ENCODE measurements at regions not wholly inside any gene's neighbourhood (a gene's known extent, or its start where the extent isn't known, plus 50 kb on each side); places are given as distances from the start of the nearest gene placed in this dataset.
"Not testable (repeated sequence)": the region's sequence is repeated elsewhere in the genome, so short reads cannot be mapped to it uniquely, and the experiment has no call there.

DNA sequence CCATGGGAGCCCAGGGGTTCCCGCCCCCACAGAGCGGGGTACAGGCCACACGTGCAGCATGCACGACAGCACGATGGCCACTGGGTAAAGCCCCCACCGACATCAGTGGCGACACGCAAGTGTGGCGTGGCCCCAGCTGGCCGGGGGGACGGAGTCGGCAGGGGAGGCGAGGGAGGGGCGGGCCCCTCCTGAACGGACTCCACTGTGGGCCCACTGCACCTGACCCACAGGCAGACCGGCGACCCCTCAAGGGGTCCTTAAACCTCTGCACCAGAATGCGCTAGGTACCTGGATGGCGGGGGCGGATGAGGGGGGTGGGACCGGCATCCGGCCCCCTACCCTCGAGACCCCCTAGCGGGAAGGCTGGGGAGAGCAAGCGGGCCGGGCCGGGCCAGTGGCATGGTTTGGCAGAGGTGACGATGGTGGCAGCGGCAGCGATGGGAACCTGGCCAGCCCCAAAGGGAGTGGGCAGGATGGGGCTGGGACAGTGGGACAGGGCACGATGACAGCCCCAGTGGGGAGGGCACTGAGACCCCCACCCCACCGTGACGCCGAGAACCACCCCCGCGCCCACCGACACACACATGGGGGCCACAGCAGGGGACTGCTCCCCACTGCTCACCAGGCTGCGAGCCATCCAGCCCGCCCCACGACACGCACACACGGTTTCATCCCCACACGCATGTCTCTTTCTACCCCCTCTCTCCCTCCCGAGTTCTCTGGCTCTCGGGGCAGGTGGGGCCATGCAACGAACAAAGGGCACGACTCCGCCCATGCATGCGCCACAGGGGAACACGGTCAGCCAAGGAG is 91.9 kb upstream of the ANKRD30BL start:
- H3K18ac ChIP-seq (ENCODE audit: low read depth in 1 of 2, low read length in 2 of 2) = no peak overlapping the region
- no peak overlapping the region for H3K27ac ChIP-seq (ENCODE audit: low read length, poor library complexity, severe bottlenecking)
- H2BK5ac ChIP-seq (ENCODE audit: low read depth, low read length, poor library complexity, severe bottlenecking) = no peak overlapping the region
- H3K4ac ChIP-seq (ENCODE audit: low read depth in 1 of 2, low read length in 2 of 2) = no peak overlapping the region
- no peak for DNase-seq
- H3K4me2 ChIP-seq (ENCODE audit: low read length, poor library complexity, severe bottlenecking) = no peak overlapping the region
- H3K27me3 ChIP-seq (ENCODE audit: control insufficient read depth in 1 of 2, insufficient read depth in 1 of 2, low read length in 2 of 2) = peaks cover 0 to 12% of the 10 kb centered on the region in 2 experiments
- no peaks in the 10 kb centered on the region for H3K79me1 ChIP-seq (replicated peaks; ENCODE audit: low read length, poor library complexity, severe bottlenecking)
- H3K23ac ChIP-seq (ENCODE audit: low read length in 2 of 2) = no peak overlapping the region
- H4K8ac ChIP-seq (ENCODE audit: low read length) = no peak overlapping the region
- H2AFZ ChIP-seq (ENCODE audit: low read depth, low read length) = no peak overlapping the region
- no peak overlapping the region for H2BK12ac ChIP-seq (ENCODE audit: low read length in 2 of 2)
- H2BK15ac ChIP-seq (ENCODE audit: low read depth, poor library complexity, severe bottlenecking) = no peak overlapping the region
- H3K4me3 ChIP-seq (ENCODE audit: insufficient read depth in 1 of 2, low read depth in 1 of 2, low read length in 2 of 2) = no peak overlapping the region
- no peaks in the 10 kb centered on the region for H3K9me3 ChIP-seq (ENCODE audit: control insufficient read depth, low read length)
- no peak overlapping the region for H2BK120ac ChIP-seq (ENCODE audit: low read depth, low read length)
- H2AK5ac ChIP-seq (ENCODE audit: low read length, severe bottlenecking) = no peak overlapping the region
- no peaks in the 10 kb centered on the region for H3K36me3 ChIP-seq (ENCODE audit: control insufficient read depth in 1 of 2, insufficient read depth in 2 of 2, low read depth in 1 of 2, low read length in 2 of 2)
- H3K4me1 ChIP-seq (ENCODE audit: control insufficient read depth, insufficient read depth, low read depth, low read length) = no peaks in the 10 kb centered on the region
- no peak overlapping the region for H3K9ac ChIP-seq (ENCODE audit: low read length)
- WGBS = 92% methylated on average over 50 of the region's 50 CpGs
- H4K91ac ChIP-seq (ENCODE audit: low read length) = no peak overlapping the region
- no peak overlapping the region for H3K14ac ChIP-seq (ENCODE audit: low read length in 2 of 2)

- H2BK120ac ChIP-seq (ENCODE audit: low read depth, low read length); DNase-seq; H2BK15ac ChIP-seq (ENCODE audit: low read depth, poor library complexity, severe bottlenecking); H3K18ac ChIP-seq (ENCODE audit: low read depth in 1 of 2, low read length in 2 of 2); H3K23ac ChIP-seq (ENCODE audit: low read length in 2 of 2); H2BK12ac ChIP-seq (ENCODE audit: low read length in 2 of 2); H3K36me3 ChIP-seq (ENCODE audit: control insufficient read depth in 1 of 2, insufficient read depth in 2 of 2, low read depth in 1 of 2, low read length in 2 of 2); H3K14ac ChIP-seq (ENCODE audit: low read length in 2 of 2); H3K9me3 ChIP-seq (ENCODE audit: control insufficient read depth, low read length); H2BK5ac ChIP-seq (ENCODE audit: low read depth, low read length, poor library complexity, severe bottlenecking); H2AK5ac ChIP-seq (ENCODE audit: low read length, severe bottlenecking); H3K4ac ChIP-seq (ENCODE audit: low read depth in 1 of 2, low read length in 2 of 2); H2AFZ ChIP-seq (ENCODE audit: low read depth, low read length); H3K9ac ChIP-seq (ENCODE audit: low read length); H3K79me1 ChIP-seq (replicated peaks; ENCODE audit: low read length, poor library complexity, severe bottlenecking); H3K4me3 ChIP-seq (ENCODE audit: insufficient read depth in 1 of 2, low read depth in 1 of 2, low read length in 2 of 2); H3K27ac ChIP-seq (ENCODE audit: low read length, poor library complexity, severe bottlenecking); H3K4me2 ChIP-seq (ENCODE audit: low read length, poor library complexity, severe bottlenecking); H4K91ac ChIP-seq (ENCODE audit: low read length); H3K4me1 ChIP-seq (ENCODE audit: control insufficient read depth, insufficient read depth, low read depth, low read length); H4K8ac ChIP-seq (ENCODE audit: low read length): not testable (repeated sequence)
- 93% methylated on average over 25 of the region's 25 CpGs for WGBS
- peaks cover 0 to 12% of the 10 kb centered on the region in 2 experiments for H3K27me3 ChIP-seq (ENCODE audit: control insufficient read depth in 1 of 2, insufficient read depth in 1 of 2, low read length in 2 of 2)
Observed at GRCh38 chr2:132254306-132254919, 92.7 kb upstream of the ANKRD30BL start.

GRCh38 chr2:132255714-132256113 is 94.0 kb upstream of the ANKRD30BL start:
- no peak overlapping the region for H2AFZ ChIP-seq (ENCODE audit: low read depth, low read length)
- H2BK5ac ChIP-seq (ENCODE audit: low read depth, low read length, poor library complexity, severe bottlenecking) = no peak overlapping the region
- no peak overlapping the region for H3K14ac ChIP-seq (ENCODE audit: low read length in 2 of 2)
- no peak overlapping the region for H3K9ac ChIP-seq (ENCODE audit: low read length)
- no peak overlapping the region for H3K18ac ChIP-seq (ENCODE audit: low read depth in 1 of 2, low read length in 2 of 2)
- H2AK5ac ChIP-seq (ENCODE audit: low read length, severe bottlenecking) = no peak overlapping the region
- H3K9me3 ChIP-seq (ENCODE audit: control insufficient read depth, low read length) = no peaks in the 10 kb centered on the region
- H3K79me1 ChIP-seq (replicated peaks; ENCODE audit: low read length, poor library complexity, severe bottlenecking) = no peaks in the 10 kb centered on the region
- no peak overlapping the region for H3K27ac ChIP-seq (ENCODE audit: low read length, poor library complexity, severe bottlenecking)
- WGBS = 93% methylated on average over 15 of the region's 16 CpGs
- H3K23ac ChIP-seq (ENCODE audit: low read length in 2 of 2) = no peak overlapping the region
- no peak overlapping the region for H2BK12ac ChIP-seq (ENCODE audit: low read length in 2 of 2)
- no peak overlapping the region for H3K4ac ChIP-seq (ENCODE audit: low read depth in 1 of 2, low read length in 2 of 2)
- no peak overlapping the region for H2BK15ac ChIP-seq (ENCODE audit: low read depth, poor library complexity, severe bottlenecking)
- no peaks in the 10 kb centered on the region for H3K4me1 ChIP-seq (ENCODE audit: control insufficient read depth, insufficient read depth, low read depth, low read length)
- no peak overlapping the region for H4K91ac ChIP-seq (ENCODE audit: low read length)
- H3K4me2 ChIP-seq (ENCODE audit: low read length, poor library complexity, severe bottlenecking) = no peak overlapping the region
- H3K4me3 ChIP-seq (ENCODE audit: insufficient read depth in 1 of 2, low read depth in 1 of 2, low read length in 2 of 2) = no peak overlapping the region
- no peaks in the 10 kb centered on the region for H3K36me3 ChIP-seq (ENCODE audit: control insufficient read depth in 1 of 2, insufficient read depth in 2 of 2, low read depth in 1 of 2, low read length in 2 of 2)
- no peak overlapping the region for H4K8ac ChIP-seq (ENCODE audit: low read length)
- no peak overlapping the region for H2BK120ac ChIP-seq (ENCODE audit: low read depth, low read length)
- peaks cover 0 to 12% of the 10 kb centered on the region in 2 experiments for H3K27me3 ChIP-seq (ENCODE audit: control insufficient read depth in 1 of 2, insufficient read depth in 1 of 2, low read length in 2 of 2)
- DNase-seq = no peak

DNA sequence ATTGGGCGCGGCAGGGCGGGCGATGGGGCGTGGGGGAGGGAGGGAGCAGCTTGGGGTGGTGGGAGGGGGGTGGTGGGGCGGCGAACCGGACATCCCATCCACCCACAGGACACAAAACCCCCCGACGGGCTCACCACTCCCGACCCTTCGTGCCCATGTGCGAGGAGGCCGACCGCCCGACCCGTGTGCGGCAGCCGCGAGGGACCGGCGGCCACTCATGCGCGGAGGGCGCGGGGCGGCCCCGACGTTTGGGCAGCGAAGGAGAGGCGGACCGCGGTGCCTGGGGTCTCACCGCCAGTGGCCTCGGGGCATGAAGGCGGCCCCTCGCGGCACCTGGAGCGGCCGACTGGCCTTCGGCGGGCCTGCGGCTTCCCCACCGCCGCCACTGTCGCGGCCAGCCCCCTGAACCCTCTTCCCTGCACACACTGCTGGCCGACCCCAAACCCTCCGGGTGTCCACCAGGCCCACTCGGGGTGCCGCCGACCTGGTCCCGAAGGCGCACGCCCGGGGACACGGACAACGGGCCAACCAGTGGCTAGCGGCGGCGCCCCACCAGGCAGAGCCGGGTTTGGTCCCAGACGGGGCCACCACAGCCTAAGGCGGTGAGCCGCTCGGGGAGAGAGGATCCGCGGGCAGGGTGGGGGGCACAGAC is 94.6 kb upstream of the ANKRD30BL start:
- Histone ChIP-seq H4K8ac (ENCODE audit: low read length) (no peak overlapping the region), H3K36me3 (ENCODE audit: control insufficient read depth in 1 of 2, insufficient read depth in 2 of 2, low read depth in 1 of 2, low read length in 2 of 2) (no peaks in the 10 kb centered on the region), H2BK15ac (ENCODE audit: low read depth, poor library complexity, severe bottlenecking) (no peak overlapping the region), H3K23ac (ENCODE audit: low read length in 2 of 2) (no peak overlapping the region), H3K9ac (ENCODE audit: low read length) (no peak overlapping the region), H2BK120ac (ENCODE audit: low read depth, low read length) (no peak overlapping the region), H3K4me3 (ENCODE audit: insufficient read depth in 1 of 2, low read depth in 1 of 2, low read length in 2 of 2) (no peak overlapping the region), H4K91ac (ENCODE audit: low read length) (no peak overlapping the region), H2AK5ac (ENCODE audit: low read length, severe bottlenecking) (no peak overlapping the region), H3K4ac (ENCODE audit: low read depth in 1 of 2, low read length in 2 of 2) (no peak overlapping the region), H2BK5ac (ENCODE audit: low read depth, low read length, poor library complexity, severe bottlenecking) (no peak overlapping the region), H3K27me3 (ENCODE audit: control insufficient read depth in 1 of 2, insufficient read depth in 1 of 2, low read length in 2 of 2) (peaks cover 0 to 12% of the 10 kb centered on the region in 2 experiments), H3K4me2 (ENCODE audit: low read length, poor library complexity, severe bottlenecking) (no peak overlapping the region), H3K4me1 (ENCODE audit: control insufficient read depth, insufficient read depth, low read depth, low read length) (no peaks in the 10 kb centered on the region), H2BK12ac (ENCODE audit: low read length in 2 of 2) (no peak overlapping the region), H3K18ac (ENCODE audit: low read depth in 1 of 2, low read length in 2 of 2) (no peak overlapping the region), H3K79me1 (replicated peaks; ENCODE audit: low read length, poor library complexity, severe bottlenecking) (no peaks in the 10 kb centered on the region), H3K9me3 (ENCODE audit: control insufficient read depth, low read length) (no peaks in the 10 kb centered on the region), H3K14ac (ENCODE audit: low read length in 2 of 2) (no peak overlapping the region), H3K27ac (ENCODE audit: low read length, poor library complexity, severe bottlenecking) (no peak overlapping the region), H2AFZ (ENCODE audit: low read depth, low read length) (no peak overlapping the region)
- no peak for DNase-seq
- WGBS = 97% methylated on average over 53 of the region's 68 CpGs
